ENCODE measurements at regions not wholly inside any gene's neighbourhood (a gene's known extent, or its start where the extent isn't known, plus 50 kb on each side); places are given as distances from the start of the nearest gene placed in this dataset.

- Histone ChIP-seq H2BK120ac (ENCODE audit: low read depth, low read length) (no peak overlapping the region), H3K27me3 (ENCODE audit: control insufficient read depth, insufficient read depth, low read length) (peaks cover 14% of the 10 kb centered on the region), H3K4ac (ENCODE audit: low read depth, low read length) (no peak overlapping the region), H3K9ac (ENCODE audit: low read depth, low read length) (no peak overlapping the region), H4K5ac (ENCODE audit: low read depth, low read length) (no peak overlapping the region), H2BK15ac (ENCODE audit: low read depth, low read length) (no peak overlapping the region), H4K91ac (ENCODE audit: insufficient read depth, low read depth, low read length) (no peak overlapping the region), H3K36me3 (ENCODE audit: control insufficient read depth, insufficient read depth, low read length) (no peaks in the 10 kb centered on the region), H3K4me3 (ENCODE audit: insufficient read depth, low read depth, low read length) (no peak overlapping the region), H3K79me1 (ENCODE audit: low read depth in 1 of 2, low read length in 2 of 2) (no peaks in the 10 kb centered on the region), H3K18ac (ENCODE audit: low read depth, low read length) (no peak overlapping the region), H2AK9ac (replicated peaks; ENCODE audit: low read depth, low read length, poor library complexity) (no peak overlapping the region), H3K14ac (replicated peaks; ENCODE audit: low read depth, low read length) (no peak overlapping the region), H2BK5ac (ENCODE audit: low read depth, low read length, poor library complexity, severe bottlenecking) (no peak overlapping the region), H3K56ac (ENCODE audit: extremely low read depth, insufficient read depth, low read length) (no peak overlapping the region), H2AFZ (replicated peaks; ENCODE audit: low read length, poor library complexity) (no peak overlapping the region), H4K8ac (ENCODE audit: low read depth in 2 of 2, low read length in 2 of 2) (no peak overlapping the region), H3K9me3 (ENCODE audit: control insufficient read depth, insufficient read depth, low read length) (no peaks in the 10 kb centered on the region), H4K20me1 (ENCODE audit: insufficient read depth, low read length) (no peaks in the 10 kb centered on the region), H2AK5ac (ENCODE audit: low read depth, low read length) (no peak overlapping the region), H3K9me1 (ENCODE audit: insufficient read depth, low read length) (no peaks in the 10 kb centered on the region), H3K27ac (ENCODE audit: insufficient read depth, low read length) (no peak overlapping the region), H3K4me2 (ENCODE audit: low read depth, low read length) (no peak overlapping the region), H3K23ac (ENCODE audit: low read depth, low read length) (no peak overlapping the region), H2BK20ac (ENCODE audit: low read depth, low read length) (no peak overlapping the region), H3K4me1 (ENCODE audit: control insufficient read depth, insufficient read depth, low read length) (no peaks in the 10 kb centered on the region)
- intact Hi-C loops (cut with micrococcal nuclease): no loop called here
- no TSS peak for BruUV-seq (replicated peaks)
- ChIA-PET POLR2A (ENCODE audit: unreplicated experiment) (no interaction called here), CTCF (no interaction called here)
- no peak for ATAC-seq (ENCODE audit: low read depth)
- no peak for TF ChIP-seq MXI1 (IDR thresholded peaks at IDR 0.05; ENCODE audit: borderline replicate concordance, low read depth, low read length)
- no peak for TF ChIP-seq CHD1 (IDR thresholded peaks at IDR 0.05; ENCODE audit: low read depth, low read length)
- TF ChIP-seq FOS (IDR thresholded peaks at IDR 0.05; ENCODE audit: low read depth, low read length): no peak
- no peak for TF ChIP-seq RCOR1 (IDR thresholded peaks at IDR 0.05; ENCODE audit: insufficient replicate concordance, low read length)
- no peak for TF ChIP-seq CTCF (conservative IDR thresholded peaks at IDR 0.05; ENCODE audit: low read depth, low read length)
- no peak for DNase-seq
- dilution Hi-C loops (cut with HindIII; ENCODE audit: low sequenced_read_pairs, unreplicated experiment): no loop called here
- in situ Hi-C loops (cut with MboI; ENCODE audit: low sequenced_read_pairs): loop anchor here (25.0 kb wide), 2 partner anchors 1403 to 1628 kb away; no protein-coding TSS in a partner anchor
- WGBS, 2 experiments (ENCODE audit: extremely low coverage in 2 of 2, insufficient read length in 1 of 2): no CpG with 5 or more reads among the region's 3 CpGs
Measured at GRCh38 chr14:62159314-62159713, 397.1 kb downstream of the SNAPC1 start.

All from IMR-90 (cell line).